ENCODE measurements at regions not wholly inside any gene's neighbourhood (a gene's known extent, or its start where the extent isn't known, plus 50 kb on each side); places are given as distances from the start of the nearest gene placed in this dataset.

DNA sequence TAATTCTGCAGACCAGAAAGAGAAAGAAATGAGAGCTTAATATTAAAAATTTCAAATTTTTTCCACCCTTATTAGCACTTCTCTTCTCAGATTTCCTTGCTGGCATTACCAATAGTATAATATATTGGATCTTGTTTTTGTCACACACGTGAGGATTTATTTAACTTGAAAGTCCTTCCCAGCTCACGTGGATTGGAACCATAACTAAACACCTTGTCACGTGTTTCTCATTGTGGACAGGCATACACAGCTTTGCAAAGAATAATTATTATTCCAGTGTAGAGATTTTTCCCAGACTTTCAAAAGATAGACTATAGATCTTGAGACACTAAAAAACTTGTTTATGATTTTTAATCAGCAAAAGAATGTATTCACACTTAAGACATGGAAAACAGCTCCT, 123.8 kb upstream of the LPAR1 start:
- no peak overlapping the region for H3K27ac Mint-ChIP-seq
- peaks cover 41% of the 10 kb centered on the region for H3K4me1 Mint-ChIP-seq (ENCODE audit: unreplicated experiment)
- H3K9me3 Mint-ChIP-seq = peaks cover 4% of the 10 kb centered on the region

DNA sequence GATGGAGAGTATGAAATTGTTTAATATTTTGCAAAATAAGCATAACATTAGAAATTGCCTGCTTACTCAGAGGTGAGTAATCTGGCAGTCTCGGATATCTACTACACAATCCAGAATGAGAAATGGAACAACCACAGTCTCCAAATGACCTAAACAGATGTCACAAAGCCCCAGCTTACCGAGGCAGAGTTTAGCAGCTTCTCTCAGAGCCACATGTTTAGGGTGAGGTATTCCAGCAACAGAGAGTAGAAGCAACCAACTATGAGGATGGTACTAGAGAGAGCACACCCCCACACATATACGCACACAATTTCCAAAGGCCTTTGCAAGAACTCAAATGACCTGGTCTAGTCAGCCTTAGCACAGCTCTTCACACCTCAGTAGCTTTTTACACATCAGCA, 122.7 kb upstream of the LPAR1 start:
- DNase-seq (ENCODE audit: extremely low spot score, unreplicated experiment) = no peak
- no peaks in the 10 kb centered on the region for H3K9me3 Mint-ChIP-seq
- H3K27ac Mint-ChIP-seq = no peak overlapping the region
- no peaks in the 10 kb centered on the region for H3K27me3 Mint-ChIP-seq
- no peaks in the 10 kb centered on the region for H3K36me3 Mint-ChIP-seq
- peaks cover 41% of the 10 kb centered on the region for H3K4me1 Mint-ChIP-seq (ENCODE audit: unreplicated experiment)
- no peak for TF ChIP-seq CTCF (conservative IDR thresholded peaks at IDR 0.05)
- H3K4me3 Mint-ChIP-seq = no peak overlapping the region

More for the DNA sequence above, 123.8 kb upstream of the LPAR1 start:
- Mint-ChIP-seq H3K4me3 (no peak overlapping the region), H3K36me3 (no peaks in the 10 kb centered on the region), H3K27me3 (no peaks in the 10 kb centered on the region)
- TF ChIP-seq CTCF (conservative IDR thresholded peaks at IDR 0.05) = no peak
- no peak for DNase-seq (ENCODE audit: extremely low spot score, unreplicated experiment)

DNA sequence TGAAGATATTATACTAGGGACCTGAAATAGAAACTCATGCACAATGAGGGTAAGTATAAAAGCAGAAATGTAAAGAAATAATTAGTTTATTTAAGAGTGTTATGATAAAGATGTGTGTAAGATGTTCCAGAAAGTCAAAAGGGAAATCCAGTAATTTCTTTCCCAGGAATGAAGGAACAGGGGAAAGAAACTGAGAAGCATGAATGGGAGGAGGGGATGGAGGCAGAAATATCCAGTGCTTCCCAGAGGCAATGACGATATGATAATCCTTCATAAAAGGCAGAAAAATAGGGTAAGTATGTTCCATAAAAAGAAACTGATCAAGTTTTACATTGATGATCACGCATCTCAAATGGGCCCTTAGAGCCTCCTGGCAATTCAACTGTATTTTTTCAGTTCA, 120.7 kb upstream of the LPAR1 start:
- no peak for TF ChIP-seq CTCF (conservative IDR thresholded peaks at IDR 0.05)
- Mint-ChIP-seq H3K4me3 (no peak overlapping the region), H3K27me3 (no peaks in the 10 kb centered on the region), H3K4me1 (ENCODE audit: unreplicated experiment) (peaks cover 38% of the 10 kb centered on the region), H3K36me3 (no peaks in the 10 kb centered on the region), H3K9me3 (no peaks in the 10 kb centered on the region), H3K27ac (no peak overlapping the region)
- no peak for DNase-seq (ENCODE audit: extremely low spot score, unreplicated experiment)

DNA sequence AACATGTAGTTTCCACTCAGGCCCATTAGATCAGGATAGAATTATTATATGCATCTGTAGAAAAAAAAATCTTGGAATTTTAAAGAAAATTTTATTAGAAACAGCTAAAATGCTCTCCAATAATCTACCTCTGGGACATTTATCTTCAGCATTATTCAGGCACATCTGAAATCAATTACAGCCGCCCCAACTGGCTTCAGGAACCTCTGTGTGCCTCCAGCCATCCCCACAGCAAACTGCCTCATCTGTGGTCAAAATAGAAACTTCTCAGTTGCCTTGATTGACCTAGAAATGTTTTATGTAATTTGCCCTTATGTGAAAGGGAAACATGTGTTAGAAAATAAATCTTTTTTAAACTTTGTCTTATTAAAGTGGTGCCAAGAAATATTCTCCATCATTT, 120.1 kb upstream of the LPAR1 start:
- Mint-ChIP-seq H3K27ac (no peak overlapping the region), H3K4me3 (no peak overlapping the region), H3K27me3 (no peaks in the 10 kb centered on the region), H3K4me1 (ENCODE audit: unreplicated experiment) (peaks cover 37% of the 10 kb centered on the region), H3K9me3 (no peaks in the 10 kb centered on the region), H3K36me3 (no peaks in the 10 kb centered on the region)
- DNase-seq (ENCODE audit: extremely low spot score, unreplicated experiment) = no peak
- TF ChIP-seq CTCF (conservative IDR thresholded peaks at IDR 0.05) = no peak

- Mint-ChIP-seq H3K4me1 (ENCODE audit: unreplicated experiment) (peaks cover 29% of the 10 kb centered on the region), H3K27ac (no peak overlapping the region), H3K36me3 (no peaks in the 10 kb centered on the region), H3K4me3 (no peak overlapping the region), H3K27me3 (no peaks in the 10 kb centered on the region), H3K9me3 (no peaks in the 10 kb centered on the region)
- DNase-seq (ENCODE audit: extremely low spot score, unreplicated experiment) = no peak
- no peak for TF ChIP-seq CTCF (conservative IDR thresholded peaks at IDR 0.05)
Measured at GRCh38 chr9:111154081-111154562, 115.9 kb upstream of the LPAR1 start.
